D341Med (cell line): ENCODE measurements at regions not wholly inside any gene's neighbourhood (a gene's known extent, or its start where the extent isn't known, plus 50 kb on each side); places are given as distances from the start of the nearest gene placed in this dataset.

Source experiments
- DNase-seq: peaks from one replicate; pipeline ENCODE4 v3.0.0; 2012; ENCODE audit warnings: low spot score

DNA sequence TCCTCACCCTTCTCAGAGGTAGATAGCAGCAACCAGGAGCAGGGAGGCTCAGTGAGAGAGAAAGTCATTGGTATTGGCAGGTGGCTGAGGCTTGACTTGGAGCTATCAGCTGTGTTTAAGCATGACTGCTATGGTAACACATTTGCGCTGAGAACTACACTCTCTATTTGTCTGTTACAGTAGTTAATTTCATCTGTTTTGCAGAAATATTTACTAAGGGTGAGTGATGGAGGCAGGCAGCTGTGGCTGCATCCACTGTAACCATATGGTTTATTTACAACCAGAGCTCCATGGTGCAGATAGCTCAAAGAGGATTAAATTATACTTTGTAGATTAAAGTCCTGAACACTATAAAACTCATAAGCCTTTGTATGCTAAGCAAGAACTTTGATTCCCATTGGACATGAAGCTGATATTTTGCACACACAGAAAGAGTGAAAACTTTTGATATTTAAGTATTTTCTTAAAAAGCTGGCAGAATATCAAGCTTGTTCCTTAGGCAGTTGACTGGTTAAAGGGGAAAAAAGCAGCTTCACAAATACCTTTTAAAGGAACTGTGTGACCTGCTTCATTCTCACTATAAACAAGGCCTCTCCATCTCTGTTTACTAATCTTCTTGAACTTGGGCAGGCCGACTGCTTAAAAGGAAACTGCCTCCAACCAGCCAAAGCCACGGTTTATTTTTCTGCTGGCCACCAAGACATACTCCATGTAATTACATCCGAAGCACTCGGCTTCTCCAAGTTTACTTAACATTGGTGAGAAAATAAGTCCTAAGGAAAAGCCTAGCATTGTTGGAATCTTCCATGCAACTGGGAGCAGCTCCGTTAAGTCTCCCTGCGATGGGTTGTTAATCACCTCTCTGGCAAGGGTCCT is 299.8 kb upstream of the ZFHX3 start:
- DNase-seq = no peak

DNA sequence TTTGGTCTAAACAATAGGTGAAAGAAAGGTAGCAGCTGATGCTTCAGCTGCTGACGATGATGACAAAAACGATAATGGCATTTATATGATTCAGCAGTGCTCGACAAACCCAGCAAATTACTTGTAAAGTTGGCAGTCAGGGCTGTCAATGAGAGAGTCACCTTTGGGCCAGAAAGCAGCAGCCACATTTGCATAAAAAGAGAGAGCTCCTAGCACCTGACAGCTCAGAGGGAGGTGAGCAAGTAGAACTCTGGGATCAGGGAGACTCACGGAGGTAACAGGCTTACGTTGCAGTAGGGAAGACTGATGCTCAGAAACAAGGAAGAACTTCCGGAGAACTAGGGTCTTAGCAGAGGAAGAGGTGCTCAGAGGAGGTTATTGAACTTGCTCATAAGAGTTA is 291.9 kb upstream of the ZFHX3 start:
- DNase-seq = no peak

DNA sequence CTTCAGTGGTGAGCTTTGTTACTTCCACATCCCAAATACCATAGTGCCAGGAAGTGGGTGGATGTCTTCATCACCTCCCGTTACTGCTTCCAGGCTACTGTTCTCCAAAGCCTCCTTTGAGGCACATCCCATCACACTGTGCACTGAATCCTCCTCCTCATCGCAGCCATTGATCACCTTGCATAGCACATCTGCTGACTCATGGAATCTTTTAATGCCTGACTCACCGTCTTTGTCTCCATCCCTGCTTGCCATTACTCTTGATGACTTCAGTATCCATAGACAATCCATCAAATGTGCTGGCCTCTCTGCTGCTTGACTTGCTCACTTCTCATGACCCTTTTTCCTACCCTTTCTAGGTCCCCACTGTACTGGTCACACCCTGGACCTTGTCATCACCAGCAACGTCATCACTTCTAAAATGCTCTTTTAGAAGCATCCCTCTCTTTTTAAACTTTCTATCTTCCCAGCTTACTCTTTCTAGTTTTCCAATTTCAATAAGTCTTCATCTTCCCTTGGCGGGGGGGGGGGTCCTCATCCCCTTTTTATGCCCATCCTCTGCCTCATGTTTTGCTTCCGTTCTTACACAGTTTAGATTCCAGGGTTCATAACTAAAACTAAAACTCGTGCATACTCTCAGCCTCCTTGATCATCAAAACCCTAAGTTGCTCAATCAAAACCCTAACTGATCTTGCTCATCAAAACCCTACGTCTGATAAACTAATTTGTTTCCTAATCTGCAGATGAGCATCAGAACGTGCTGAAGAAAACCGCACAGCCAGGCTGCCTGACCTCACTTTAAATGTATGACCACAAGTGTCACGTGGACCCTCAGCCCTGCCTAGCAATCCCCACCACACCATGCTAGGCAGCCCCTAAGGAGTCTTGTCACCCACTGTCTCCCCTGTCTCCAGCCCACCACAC is 289.7 kb upstream of the ZFHX3 start:
- no peak for DNase-seq

DNA sequence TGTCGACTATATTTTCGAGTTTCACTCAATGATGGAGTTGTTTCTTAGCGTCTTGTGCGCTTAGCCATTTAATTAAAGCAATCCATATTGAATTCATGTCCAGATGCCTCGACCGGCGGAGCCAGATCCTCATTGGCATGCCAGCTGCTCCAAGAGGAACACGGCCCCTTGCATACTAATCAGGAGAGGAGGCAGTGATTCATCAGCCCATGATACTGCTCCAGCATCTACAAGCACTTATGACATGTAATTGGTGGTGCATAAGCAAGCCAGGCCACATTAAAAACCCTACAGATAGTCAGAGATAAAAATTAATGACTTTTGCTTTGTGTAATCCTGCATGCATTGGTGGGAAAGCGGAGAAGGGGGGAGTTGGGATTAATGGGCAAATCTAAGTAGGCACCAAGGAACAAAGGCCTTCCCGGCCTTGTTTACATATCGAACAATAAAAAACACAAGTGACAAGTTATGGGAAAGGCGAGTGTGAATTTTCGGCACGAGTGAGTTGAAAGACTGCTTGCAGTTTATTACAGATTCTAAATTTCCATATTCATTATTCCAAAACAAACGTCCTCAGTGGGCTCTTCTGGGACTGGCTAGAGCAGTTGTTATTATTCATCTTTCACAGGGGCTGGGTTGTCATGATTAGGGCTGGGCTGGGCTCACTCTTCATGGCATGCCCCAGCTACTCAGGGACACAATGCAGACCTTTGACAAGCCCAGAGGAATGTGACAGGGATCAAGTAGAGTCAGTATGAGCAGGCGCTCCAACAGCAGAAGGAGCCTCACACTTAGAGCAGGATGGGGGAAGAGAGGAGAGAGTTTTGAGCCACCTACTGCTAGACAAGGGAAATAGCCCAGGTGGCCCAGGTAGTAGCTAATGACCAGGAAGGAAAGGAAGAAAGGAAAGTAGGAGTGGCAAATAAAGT is 281.7 kb upstream of the ZFHX3 start:
- DNase-seq = no peak

DNA sequence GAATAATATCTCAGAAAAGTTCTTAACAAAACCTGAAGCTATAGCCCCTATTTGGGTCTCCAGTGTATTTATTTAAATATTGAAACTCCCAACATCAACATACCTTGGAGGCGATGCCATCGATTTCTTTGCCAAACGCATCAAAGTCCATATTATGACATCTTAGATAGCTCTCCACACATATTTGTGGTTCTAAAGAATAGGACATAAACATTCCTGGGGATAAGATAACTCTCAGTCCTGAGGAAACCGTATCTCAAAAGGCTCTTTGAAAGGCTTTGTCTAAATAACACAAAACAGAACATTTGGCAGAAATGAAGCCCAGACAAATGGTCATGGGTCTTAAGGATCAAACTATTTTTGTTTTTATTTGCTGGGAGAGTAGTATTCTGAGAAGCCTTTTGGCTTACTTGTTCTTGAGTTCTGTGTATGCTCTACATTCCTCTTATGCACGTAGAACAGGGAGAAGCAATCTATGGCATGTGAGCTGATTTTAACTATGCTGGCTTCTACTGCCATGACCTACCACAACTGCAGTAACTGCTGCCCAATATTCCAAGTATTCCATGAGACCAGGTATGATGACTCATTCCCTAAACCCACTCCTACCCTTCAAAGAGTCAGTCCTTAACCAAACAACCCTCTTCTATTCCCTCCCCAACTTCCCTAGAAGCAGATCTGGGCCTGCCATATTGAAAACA is 279.0 kb upstream of the ZFHX3 start:
- DNase-seq = no peak

DNA sequence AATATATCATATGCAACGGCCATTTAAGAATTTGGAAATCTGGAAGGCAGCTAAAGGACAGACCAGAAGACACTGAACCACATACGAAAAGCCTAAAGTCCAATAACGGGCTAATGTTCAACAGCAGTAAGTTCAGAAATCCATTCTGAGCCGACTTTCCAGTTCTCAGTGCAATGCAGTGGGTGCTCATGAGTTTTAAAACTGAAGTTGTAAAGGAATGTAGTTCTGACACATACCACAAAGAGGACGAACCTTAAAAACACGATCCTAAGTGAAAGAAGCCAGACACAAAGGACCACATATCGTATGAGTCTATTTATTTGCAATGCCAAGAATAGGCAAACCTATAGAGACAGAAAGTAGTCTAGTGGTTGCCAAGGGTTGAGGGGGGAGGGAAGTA is 278.3 kb upstream of the ZFHX3 start:
- no peak for DNase-seq

DNA sequence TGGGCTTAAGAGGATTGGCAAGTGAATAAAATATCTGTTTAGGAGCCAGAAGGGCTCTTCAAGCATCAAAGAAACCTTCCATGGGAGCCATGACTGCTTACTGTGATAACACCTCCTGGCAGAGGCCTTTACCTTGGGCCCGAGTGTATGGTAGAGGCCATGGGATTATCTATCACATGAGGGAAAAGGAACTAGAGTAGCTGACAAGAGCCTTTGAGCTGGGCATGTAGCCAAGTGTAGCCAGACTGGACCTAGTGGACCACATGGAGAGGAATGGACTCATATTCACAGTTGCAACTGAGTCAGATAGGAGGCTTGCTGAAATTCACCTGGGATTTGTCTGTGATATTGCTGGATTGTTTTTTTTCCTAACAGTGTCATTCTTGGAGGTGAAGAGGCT is 276.0 kb upstream of the ZFHX3 start:
- DNase-seq = no peak

DNA sequence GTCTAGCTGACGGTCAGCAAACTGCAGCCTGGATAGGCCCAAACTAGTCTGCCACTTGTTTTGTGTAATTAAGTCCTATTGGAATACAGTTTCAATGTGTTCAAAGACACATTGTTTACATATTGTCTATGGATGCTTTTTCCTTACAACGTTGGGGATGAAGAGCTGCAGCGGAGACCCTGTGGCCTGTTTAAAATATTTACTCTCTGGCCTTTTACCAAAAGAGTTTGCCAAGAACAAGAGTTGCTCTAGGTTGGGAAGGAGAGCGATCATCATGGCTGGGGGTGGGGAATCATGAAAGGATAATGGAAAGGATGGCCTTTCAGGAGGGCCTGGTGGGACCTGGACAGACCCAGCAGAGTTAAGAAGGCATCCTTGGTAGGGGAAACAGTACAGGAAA is 274.9 kb upstream of the ZFHX3 start:
- DNase-seq = no peak

DNA sequence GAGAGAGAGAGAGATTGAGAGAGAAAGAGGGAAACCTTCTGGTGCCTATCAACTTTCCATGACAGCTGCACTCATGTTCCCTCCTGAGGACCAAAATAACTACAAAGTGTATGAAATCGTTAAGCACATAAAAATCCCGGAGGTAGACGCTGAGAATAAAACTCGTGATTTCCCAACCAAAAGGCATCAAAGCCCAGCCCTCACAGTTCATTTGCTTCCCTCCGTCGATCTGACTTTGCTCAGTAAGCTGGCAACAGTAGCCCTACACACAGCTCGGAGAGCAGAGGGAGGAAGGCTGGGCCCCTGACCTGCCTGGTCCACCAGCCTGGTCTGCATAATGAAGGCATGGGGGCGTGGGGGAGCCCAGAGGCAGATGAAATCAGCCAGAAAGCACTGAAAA is 273.9 kb upstream of the ZFHX3 start:
- DNase-seq = no peak

DNA sequence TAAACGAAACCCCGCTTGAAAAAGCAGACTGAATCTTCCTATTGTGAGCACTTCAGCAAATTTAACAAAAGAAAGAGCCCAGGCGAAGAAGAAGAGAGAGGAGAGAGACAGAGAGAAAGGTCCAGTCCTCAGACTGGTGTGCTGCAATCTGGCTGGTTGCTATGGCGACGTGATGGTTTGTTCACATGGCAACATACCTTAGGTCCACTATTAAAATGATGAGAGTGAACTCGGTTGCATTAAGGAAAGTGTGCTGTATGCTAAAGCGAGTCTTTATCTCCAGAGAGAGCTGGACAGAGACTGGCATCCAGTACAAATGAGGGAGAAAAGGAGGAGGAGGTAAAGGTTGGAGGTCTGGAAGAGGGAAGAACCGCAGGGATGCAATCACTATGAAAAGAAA is 271.8 kb upstream of the ZFHX3 start:
- no peak for DNase-seq

DNA sequence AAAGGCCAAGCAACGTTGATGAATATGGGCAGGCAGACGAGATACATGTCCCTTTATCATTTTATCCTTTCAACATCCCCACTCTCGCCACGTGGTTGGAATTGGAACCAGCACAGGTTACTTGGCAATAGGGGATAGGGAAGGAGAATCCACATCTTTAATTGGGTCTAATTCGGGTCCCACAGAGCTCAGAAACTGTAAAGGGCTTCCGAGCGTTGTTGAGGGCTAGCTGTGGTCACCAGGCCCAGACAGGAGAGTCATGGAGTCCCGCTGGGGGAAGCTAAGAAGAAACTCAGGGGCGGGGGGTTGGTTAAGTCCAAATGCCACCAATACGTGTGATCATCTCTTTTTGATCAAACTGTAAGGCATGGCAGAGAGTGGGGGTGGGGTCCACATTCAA is 271.3 kb upstream of the ZFHX3 start:
- no peak for DNase-seq

DNA sequence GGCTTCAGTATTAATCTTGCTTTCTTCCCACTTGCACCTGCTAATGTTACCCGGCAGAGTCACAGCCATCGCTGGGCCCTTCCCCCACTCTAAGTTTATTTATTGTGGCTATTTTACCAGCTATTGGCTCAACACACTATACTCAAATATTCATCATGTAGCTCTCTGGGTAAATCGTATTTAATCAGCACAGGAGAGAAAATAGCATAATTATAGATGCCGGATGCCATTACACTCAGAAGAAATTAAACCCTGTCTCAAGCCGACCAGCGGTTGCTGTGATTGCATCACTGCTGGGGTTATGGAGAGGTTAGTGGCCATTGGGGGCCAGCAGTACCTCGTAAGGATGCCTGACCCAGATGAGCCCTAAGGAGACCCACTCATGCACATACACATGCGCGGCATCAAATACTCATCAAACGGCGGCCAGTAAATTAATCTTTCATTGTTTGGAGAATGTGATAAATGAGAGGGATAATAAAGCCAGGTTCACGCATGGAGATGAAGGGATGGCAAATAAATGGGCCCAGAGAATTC is 269.5 kb upstream of the ZFHX3 start:
- no peak for DNase-seq

DNA sequence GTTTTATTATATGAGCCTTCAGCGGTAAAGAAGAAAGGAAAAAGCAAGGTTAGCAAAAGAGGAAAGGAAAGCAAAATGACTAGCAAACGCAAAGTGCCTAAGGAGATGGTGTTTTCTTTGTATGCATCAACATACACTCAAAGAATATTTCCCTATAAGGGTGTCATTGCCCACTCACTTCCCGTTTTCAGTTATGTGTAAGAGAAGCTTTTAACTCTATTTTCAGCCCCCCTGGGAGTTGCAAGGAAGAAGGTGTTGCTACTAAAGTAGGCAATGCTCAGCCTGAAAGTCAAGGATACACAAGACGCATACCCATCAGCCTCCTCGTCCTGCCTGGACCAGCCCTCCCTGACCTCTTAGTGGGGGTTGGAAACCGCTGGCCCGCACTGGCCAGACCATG is 267.7 kb upstream of the ZFHX3 start:
- no peak for DNase-seq

DNA sequence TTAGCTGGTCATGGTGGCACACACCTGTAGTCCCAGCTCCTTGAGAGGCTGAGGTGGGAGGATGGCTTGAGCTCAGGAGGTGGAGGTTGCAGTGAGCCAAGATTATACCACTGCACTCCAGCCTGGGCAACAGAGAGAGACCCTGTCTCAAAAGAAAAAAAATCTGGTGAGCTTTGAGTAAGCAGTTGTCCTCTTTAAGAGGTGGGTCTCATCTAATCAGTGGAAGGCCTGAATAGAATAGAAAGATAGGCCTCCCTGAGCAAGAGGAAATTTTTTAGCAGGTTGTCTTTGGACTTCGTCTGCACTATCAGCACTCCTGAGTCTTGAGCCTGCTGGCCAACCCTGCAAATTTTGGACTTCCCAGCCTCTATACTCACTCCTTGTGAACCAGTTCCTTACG is 266.0 kb upstream of the ZFHX3 start:
- DNase-seq = no peak

DNA sequence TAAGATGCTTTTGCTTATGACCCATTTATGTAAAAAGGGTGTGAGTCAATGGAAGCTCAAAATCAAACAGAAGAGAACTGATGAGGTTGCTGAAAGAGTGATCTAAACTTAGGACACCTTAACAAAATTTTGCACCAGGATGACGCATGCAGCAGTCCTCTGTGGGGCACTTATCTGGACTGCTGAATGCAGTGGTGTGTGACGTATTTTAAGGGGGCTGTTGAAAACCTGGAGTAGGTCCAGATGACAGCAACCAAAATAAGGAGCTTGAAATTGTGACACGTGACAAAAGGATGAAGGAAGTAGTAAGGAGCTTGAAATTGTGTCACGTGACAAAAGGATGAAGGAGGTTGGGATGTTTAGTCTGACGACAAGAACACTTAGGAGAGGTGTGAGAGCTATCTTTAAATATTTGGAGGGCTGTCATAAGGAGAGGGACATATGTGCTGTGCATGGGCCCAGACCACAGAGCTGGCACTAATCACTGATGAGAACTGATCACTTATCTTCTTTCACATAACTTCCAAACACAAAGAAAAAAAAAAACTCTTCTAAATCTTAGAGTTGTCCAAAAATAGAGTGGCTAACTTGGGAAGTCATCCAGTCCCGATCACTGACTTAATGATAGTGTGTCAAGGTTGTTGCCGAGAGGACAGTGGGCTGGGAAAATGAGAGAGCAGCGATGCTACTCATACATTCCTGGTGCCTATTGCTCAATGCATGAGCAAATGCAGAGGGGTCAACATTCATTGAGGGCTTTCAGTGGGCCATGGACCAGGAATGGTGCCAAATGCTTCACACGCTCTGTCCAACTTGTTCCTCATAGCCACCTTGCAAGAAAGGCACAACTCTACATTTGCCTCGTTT is 264.2 kb upstream of the ZFHX3 start:
- DNase-seq = no peak

DNA sequence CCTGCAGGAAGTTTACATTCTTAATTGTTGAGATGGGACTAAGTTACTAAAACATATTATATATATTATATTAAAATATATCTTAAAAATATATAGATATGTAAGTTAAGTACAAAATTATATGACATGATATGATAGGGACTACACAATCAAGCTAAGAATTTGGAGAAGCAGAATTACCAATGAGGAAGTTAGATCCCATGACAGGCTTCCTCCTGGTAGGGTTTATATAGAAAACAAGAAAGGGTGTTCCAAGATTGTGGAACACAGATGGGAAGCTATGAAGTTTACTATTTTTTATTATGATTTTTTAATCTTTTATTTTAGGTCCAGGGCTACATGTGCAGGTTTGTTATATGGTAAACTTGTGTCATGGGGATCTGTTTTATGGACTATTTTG is 260.8 kb upstream of the ZFHX3 start:
- no peak for DNase-seq

DNA sequence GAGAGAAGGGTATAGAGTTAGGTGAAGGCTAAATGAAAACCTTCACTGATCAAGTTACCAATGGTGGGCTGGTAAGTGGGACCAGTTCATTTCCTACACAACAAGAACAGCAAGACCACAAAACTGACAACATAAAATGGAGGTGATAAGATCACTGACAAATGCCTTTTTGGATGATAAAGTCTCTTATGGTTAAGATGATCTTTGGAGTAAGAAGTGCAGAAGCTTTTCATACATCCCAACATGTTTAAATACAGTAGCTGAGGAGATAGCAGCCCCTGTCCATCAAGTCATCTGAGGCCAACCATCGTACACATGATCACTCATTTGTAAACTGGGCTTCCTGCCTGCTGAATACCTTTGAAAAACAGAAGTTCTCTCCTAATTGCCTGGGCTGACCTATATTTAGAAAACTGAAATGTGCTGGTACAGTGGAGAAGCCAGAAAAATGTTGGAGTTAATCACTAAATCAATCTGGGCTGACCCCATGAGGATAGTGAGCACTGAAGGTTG is 259.0 kb upstream of the ZFHX3 start:
- no peak for DNase-seq

DNA sequence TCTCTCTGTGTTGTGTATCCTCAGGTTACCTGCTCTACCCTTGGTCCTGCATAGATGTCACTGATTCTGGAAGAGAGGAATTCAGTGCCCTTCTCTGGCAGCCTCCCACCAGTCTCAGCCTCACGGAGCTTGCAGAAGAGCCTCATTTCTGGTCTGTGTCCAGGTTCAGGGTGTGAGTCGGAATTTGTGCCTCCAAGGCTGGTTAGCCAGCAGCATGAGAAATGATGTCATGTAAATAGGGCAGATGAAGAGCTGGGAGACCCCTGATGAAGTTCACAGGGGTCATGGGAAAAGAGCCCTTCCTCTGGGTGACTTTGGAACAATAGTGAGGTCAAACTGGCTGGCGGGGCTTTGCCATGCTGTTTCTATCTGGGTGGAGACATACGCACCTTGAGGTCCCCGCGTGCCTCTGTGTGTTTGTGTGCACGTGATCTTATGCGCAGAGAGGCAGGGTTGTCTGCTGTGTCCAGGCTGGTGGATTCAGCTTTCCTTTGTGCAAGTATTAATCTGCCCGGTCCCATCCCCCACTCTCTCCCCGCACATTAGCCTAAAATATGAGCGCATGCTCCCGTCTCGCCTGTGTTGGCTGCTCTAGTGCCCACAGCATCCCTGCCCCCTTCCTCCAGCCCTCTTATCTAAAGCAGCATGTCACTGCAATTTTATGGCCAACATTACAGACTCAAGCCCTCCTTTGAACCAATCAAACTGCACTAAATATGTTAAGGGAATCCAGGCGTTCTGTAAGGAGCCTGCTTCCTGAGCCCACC is 256.3 kb upstream of the ZFHX3 start:
- no peak for DNase-seq

DNA sequence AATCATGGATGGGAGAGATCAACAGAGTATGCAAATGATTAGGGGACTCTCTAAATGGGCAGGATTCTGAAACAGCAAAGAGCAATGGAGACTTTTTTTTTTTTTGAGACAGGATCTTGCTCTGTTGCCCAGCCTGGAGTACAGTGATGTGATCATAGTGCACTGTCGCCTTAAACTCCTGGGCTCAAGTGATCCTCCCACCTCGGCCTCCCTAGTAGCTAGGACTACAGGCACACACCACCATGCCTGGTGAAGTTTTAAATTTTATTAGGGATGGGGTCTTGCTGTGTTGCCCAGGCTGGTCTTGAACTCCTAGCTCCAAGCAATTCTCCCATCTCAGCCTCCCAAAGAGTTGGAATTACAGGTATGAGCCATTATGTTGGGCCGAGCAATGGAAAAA is 255.0 kb upstream of the ZFHX3 start:
- no peak for DNase-seq
